T-helper 1 cell treated with Interleukin-12 subunit alpha and Interleukin-12 subunit beta and Interleukin-4 antibody, amounts not matched to agents 30 ng/mL and 1 ng/mL, for 36 hours (primary cell): ENCODE measurements at regions not wholly inside any gene's neighbourhood (a gene's known extent, or its start where the extent isn't known, plus 50 kb on each side); places are given as distances from the start of the nearest gene placed in this dataset.

Source experiments
- intact Hi-C: fragments of 100-400 bp; cut with micrococcal nuclease; formaldehyde crosslinking; loops from one replicate; pipeline ENCODE4 v1.15.1; 2024

- intact Hi-C loops: loop anchor here (5.0 kb wide), 2 partner anchors 269 to 314 kb away; no protein-coding TSS in a partner anchor
Measured at GRCh38 chrX:39576041-39576872, 521.5 kb downstream of the BCOR start.

DNA sequence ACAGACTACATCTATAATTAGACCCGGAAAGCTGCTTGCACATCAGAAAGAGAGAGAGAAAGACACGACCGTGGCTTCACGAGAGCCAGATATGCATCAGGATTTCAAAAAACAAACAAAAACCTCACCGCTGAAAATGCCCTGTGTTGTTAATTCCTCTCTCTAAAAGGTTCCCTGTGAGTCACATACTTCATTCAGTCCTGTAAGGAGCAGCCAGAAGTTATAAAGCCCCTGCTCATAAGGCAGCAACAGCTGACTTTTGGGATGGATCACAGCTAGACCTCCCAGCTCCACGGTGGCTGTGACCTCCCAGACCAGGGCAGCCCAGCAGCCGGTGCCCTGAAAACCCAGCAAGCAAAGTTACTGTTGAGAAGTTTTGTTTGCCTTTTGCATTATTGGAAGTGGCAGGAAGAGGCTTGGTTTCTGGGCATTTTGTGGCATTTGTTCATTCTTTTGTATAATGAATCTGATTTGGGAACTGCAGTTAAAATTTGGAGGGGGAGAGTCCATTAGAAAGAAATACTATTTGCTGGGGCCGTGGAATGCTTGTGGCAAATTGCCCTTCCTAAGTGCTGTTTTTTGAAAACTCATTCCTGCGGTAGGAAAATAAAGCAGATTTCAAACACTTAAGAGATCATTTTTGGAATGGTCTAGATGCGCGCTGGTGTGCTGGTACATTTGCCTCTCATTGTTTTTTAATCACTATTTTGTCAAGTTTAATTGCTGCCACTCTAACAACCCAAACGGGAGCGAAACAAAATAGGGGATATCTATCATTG is 520.4 kb downstream of the BCOR start:
- intact Hi-C loops: loop anchor here (5.0 kb wide), 2 partner anchors 270 to 315 kb away; no protein-coding TSS in a partner anchor

- intact Hi-C loops: loop anchor here (5.0 kb wide), 2 partner anchors 271 to 316 kb away; no protein-coding TSS in a partner anchor
Measured at GRCh38 chrX:39577985-39578869, 519.5 kb downstream of the BCOR start.

- intact Hi-C loops: no loop called here
Measured at GRCh38 chrX:39580043-39580442, 517.7 kb downstream of the BCOR start.

DNA sequence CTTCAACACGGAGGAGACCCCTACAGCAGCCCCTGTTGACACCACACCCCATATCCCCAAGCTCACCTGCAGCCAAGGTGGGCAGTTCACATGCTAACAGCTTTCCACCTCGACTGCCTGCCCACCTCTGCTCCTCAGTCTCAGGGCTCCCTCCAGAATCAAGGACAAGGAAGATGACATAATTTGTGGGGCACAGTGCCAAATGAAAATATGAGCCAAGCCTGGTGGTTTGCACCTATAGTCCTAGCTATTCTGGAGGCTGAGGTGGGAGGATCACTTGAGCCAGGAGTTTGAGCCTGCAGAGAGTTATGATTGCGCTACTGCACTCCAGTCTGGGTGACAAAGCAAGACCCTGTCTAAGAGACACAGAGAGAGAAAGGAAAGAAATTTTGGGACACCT is 516.3 kb downstream of the BCOR start:
- intact Hi-C loops: no loop called here

DNA sequence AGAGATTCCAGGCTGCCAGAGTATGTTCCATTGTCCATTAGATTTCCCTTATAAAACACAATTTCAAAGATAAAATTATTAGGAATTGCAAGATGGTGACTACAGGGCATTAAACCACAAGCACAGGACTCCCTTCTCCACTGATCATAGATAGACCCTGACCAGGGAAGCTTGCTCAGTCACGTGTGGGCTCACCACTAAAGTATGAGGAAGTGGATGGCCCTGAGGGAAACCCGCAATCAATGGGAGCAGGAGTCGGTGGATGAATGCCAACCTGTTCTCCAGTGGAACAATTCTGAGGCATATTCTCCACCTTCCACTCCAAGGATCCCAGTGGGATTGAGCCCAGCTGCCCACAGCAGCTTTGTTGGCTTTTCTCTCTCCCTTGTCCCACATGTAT is 515.7 kb downstream of the BCOR start:
- intact Hi-C loops: no loop called here

DNA sequence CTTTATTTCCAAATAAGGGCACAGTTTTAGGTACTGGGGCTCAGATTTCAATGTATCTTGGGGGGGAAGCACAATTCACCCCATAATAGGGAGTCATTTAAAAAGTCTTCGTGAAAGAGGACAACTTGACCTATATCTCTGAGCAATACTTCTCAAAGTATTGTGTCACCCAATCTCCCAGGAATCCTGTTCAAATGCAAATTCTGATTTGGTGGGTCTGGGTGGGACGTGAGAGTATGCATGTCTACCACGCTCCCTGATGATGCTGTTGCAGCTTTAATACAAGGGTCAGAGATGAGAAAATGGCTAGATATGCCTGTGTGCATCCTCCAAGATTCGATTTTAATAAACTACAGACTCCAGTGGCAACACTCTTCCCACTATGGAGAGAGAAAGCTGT is 514.8 kb downstream of the BCOR start:
- intact Hi-C loops: no loop called here

DNA sequence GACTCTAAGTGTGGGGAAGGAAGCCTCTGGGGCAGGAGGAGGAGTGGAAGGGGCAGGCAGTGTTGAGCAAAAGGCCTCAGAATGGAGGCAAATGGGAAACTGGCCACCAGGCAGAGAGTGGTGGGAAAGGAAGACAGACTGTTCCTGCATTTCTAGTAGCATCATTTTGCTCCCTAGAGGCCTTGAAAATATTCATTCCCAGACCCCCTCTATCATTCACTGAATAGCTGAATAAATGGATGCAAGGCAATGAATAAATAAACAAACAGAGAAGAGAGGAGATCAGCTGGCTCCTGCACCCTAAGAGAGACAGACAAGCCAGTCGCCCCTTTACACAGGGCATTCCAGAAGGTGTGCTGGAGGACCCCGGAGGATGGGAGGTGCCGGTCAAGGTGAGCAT is 511.9 kb downstream of the BCOR start:
- intact Hi-C loops: no loop called here

GRCh38 chrX:39586359-39586758 is 511.4 kb downstream of the BCOR start:
- intact Hi-C loops: no loop called here

DNA sequence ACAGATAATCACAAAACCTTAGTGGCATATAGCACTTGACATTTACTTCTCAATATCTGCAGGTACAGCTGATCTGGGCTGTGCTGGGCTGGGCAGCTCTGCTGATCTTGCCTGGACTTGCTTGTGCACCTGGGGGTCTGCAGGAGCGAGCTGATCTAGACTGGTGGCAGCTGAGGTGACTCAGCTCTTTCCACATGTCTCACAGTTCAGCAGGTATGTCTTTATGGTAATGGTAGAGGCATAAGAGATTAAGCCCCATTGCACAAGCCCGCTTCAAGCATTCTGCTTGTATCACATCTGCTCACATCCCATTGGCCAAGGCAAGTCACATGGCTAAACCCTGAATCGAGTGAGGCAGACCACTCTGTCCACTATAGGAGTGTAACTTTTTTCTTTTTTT is 506.7 kb downstream of the BCOR start:
- intact Hi-C loops: no loop called here

GRCh38 chrX:39592776-39593175 is 505.0 kb downstream of the BCOR start:
- intact Hi-C loops: no loop called here

DNA sequence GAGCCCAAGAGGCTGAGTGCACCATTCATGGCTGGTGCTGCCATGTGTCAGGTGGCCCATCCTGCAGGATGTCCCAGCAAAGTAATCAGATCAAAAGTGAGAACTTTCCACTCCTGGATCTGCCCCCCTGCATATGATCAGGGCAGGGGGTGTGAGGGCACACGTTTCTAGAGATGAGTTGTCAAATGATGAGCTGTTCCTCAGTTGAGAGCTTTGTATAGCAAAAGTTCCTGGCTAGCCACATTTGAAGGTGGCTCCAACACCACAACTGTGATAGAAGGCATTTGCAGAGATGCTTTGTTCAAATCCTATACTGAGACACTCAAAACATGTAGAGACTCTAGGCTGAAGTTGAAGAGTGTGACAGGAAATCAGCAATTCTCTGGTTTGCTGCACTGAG is 501.8 kb downstream of the BCOR start:
- intact Hi-C loops: no loop called here

DNA sequence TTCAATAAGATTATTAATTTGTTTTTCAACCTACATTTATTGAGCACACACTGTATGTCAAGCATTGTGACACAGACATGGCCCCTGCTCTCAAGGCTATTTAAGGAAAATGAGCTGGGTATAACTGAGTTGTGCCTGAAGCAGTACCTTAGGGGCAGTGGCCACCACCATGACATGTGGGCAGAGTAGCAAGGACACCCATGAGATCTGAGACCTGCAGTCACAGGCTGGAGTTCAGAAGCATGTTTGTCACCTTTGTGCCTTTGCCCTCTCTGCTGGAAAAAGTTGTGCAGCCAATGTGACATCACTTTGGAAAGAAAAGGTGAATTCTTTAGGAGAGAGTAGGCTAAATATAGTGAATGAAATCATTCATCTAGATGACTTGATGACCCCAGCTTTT is 501.3 kb downstream of the BCOR start:
- intact Hi-C loops: no loop called here

DNA sequence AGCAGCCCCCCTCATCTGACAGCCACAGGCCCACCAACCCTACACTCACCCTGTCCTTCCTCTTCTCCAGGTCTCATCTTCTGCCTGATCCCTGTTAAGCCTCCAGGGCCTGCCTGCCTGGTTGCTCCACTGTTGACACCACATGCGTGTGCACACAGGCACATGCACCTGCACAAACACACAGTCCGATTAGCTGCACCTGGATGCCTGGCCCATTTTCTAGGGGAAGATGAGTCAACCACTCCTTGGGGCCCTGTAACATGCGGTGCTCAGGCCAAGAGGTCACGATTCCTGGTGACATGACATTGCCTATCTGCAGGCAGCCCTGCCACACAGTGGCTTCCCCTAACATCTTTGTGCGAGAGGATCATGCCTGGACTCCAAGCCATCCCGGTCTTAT is 498.4 kb downstream of the BCOR start:
- intact Hi-C loops: no loop called here

- intact Hi-C loops: no loop called here
Measured at GRCh38 chrX:39600222-39600621, 497.5 kb downstream of the BCOR start.

GRCh38 chrX:39601231-39602177 is 496.3 kb downstream of the BCOR start:
- intact Hi-C loops: no loop called here

- intact Hi-C loops: no loop called here
Measured at GRCh38 chrX:39602195-39602594, 495.6 kb downstream of the BCOR start.

- intact Hi-C loops: no loop called here
Measured at GRCh38 chrX:39603230-39603629, 494.5 kb downstream of the BCOR start.

- intact Hi-C loops: no loop called here
Measured at GRCh38 chrX:39605183-39605582, 492.6 kb downstream of the BCOR start.

- intact Hi-C loops: no loop called here
Measured at GRCh38 chrX:39605866-39606265, 491.9 kb downstream of the BCOR start.
